ENCODE measurements at regions not wholly inside any gene's neighbourhood (a gene's known extent, or its start where the extent isn't known, plus 50 kb on each side); places are given as distances from the start of the nearest gene placed in this dataset.

- no peak for TF ChIP-seq CTCF (conservative IDR thresholded peaks at IDR 0.05; ENCODE audit: low read length)
- no peak for TF ChIP-seq EZH2phosphoT487 (IDR thresholded peaks at IDR 0.05; ENCODE audit: borderline replicate concordance, low read depth, low read length)
- H3K36me3 ChIP-seq (ENCODE audit: insufficient read depth, low read length): no peaks in the 10 kb centered on the region
- H3K9me3 ChIP-seq (ENCODE audit: low read length): no peaks in the 10 kb centered on the region
- H3K9me2 ChIP-seq (ENCODE audit: insufficient read depth, low read length): no peaks in the 10 kb centered on the region
- no peaks in the 10 kb centered on the region for H3K4me1 ChIP-seq (ENCODE audit: insufficient read depth, low read length, poor library complexity, severe bottlenecking)
- ChIA-PET POLR2A (interaction anchor here (0.6 to 0.8 kb wide), 3 partner anchors 33 to 899 kb away, joined by 3 read pairs; no protein-coding TSS in a partner anchor), CTCF (ENCODE audit: unreplicated experiment) (no interaction called here)
- no TSS peak for BruUV-seq (replicated peaks)
- H3K79me2 ChIP-seq (ENCODE audit: insufficient read depth, low read depth, low read length): no peaks in the 10 kb centered on the region
- H2AFZ ChIP-seq (ENCODE audit: low read length): no peak overlapping the region
- no peaks in the 10 kb centered on the region for H4K20me1 ChIP-seq (ENCODE audit: insufficient read depth, low read length)
- H3K27ac ChIP-seq (ENCODE audit: low read depth, low read length, poor library complexity, severe bottlenecking): no peak overlapping the region
- DNase-seq (ENCODE audit: low spot score): no peak
- H3K4me2 ChIP-seq (ENCODE audit: low read length): no peak overlapping the region
- no peak overlapping the region for H3K4me3 ChIP-seq (ENCODE audit: low read depth, low read length, poor library complexity, severe bottlenecking)
- intact Hi-C loops (cut with micrococcal nuclease; ENCODE audit: unreplicated experiment): no loop called here
These were observed 434.6 kb upstream of the PRMT6 start for GRCh38 chr1:106621853-106622252.

GRCh38 chr1:106637566-106637965 is 418.9 kb upstream of the PRMT6 start:
- Histone ChIP-seq H2AFZ (ENCODE audit: low read length) (no peak overlapping the region), H3K4me1 (ENCODE audit: insufficient read depth, low read length, poor library complexity, severe bottlenecking) (no peaks in the 10 kb centered on the region), H3K9me3 (ENCODE audit: low read length) (no peaks in the 10 kb centered on the region), H3K79me2 (ENCODE audit: insufficient read depth, low read depth, low read length) (no peaks in the 10 kb centered on the region), H3K4me2 (ENCODE audit: low read length) (no peak overlapping the region), H3K4me3 (ENCODE audit: low read depth, low read length, poor library complexity, severe bottlenecking) (no peak overlapping the region), H3K27ac (ENCODE audit: low read depth, low read length, poor library complexity, severe bottlenecking) (no peak overlapping the region), H4K20me1 (ENCODE audit: insufficient read depth, low read length) (no peaks in the 10 kb centered on the region; the same call in 1 of the 2 replicates), H3K9me2 (ENCODE audit: insufficient read depth, low read length) (no peaks in the 10 kb centered on the region), H3K36me3 (ENCODE audit: insufficient read depth, low read length) (no peaks in the 10 kb centered on the region)
- ChIA-PET CTCF (ENCODE audit: unreplicated experiment) (no interaction called here), POLR2A (no interaction called here)
- intact Hi-C loops (cut with micrococcal nuclease; ENCODE audit: unreplicated experiment): no loop called here
- BruUV-seq (replicated peaks): no TSS peak
- DNase-seq (ENCODE audit: low spot score): no peak
- TF ChIP-seq EZH2phosphoT487 (IDR thresholded peaks at IDR 0.05; ENCODE audit: borderline replicate concordance, low read depth, low read length): no peak
- no peak for TF ChIP-seq CTCF (conservative IDR thresholded peaks at IDR 0.05; ENCODE audit: low read length)

- Histone ChIP-seq H3K4me1 (ENCODE audit: insufficient read depth, low read length, poor library complexity, severe bottlenecking) (no peaks in the 10 kb centered on the region), H3K4me2 (ENCODE audit: low read length) (no peak overlapping the region), H2AFZ (ENCODE audit: low read length) (no peak overlapping the region), H3K36me3 (ENCODE audit: insufficient read depth, low read length) (no peaks in the 10 kb centered on the region), H3K79me2 (ENCODE audit: insufficient read depth, low read depth, low read length) (no peaks in the 10 kb centered on the region), H4K20me1 (ENCODE audit: insufficient read depth, low read length) (no peaks in the 10 kb centered on the region; the same call in 1 of the 2 replicates), H3K9me3 (ENCODE audit: low read length) (no peaks in the 10 kb centered on the region), H3K9me2 (ENCODE audit: insufficient read depth, low read length) (no peaks in the 10 kb centered on the region), H3K4me3 (ENCODE audit: low read depth, low read length, poor library complexity, severe bottlenecking) (no peak overlapping the region), H3K27ac (ENCODE audit: low read depth, low read length, poor library complexity, severe bottlenecking) (no peak overlapping the region)
- ChIA-PET POLR2A (interaction anchor here (0.7 kb wide), 1 partner anchor 347 kb away, joined by 4 read pairs; no protein-coding TSS in a partner anchor), CTCF (ENCODE audit: unreplicated experiment) (no interaction called here)
- BruUV-seq (replicated peaks): no TSS peak
- no peak for DNase-seq (ENCODE audit: low spot score)
- no peak for TF ChIP-seq EZH2phosphoT487 (IDR thresholded peaks at IDR 0.05; ENCODE audit: borderline replicate concordance, low read depth, low read length)
- no peak for TF ChIP-seq CTCF (conservative IDR thresholded peaks at IDR 0.05; ENCODE audit: low read length)
- intact Hi-C loops (cut with micrococcal nuclease; ENCODE audit: unreplicated experiment): no loop called here
These were observed 410.2 kb upstream of the PRMT6 start for GRCh38 chr1:106646261-106646784.

Data from OCI-LY7 (cell line).